NCI-H2227 (cell line): ENCODE measurements at regions not wholly inside any gene's neighbourhood (a gene's known extent, or its start where the extent isn't known, plus 50 kb on each side); places are given as distances from the start of the nearest gene placed in this dataset.
A peak's percentile ranks its signal among the peaks of the same experiment; 100 is the strongest.

Experiments used
- DNase-seq: peaks from one replicate; lab custom pipeline; 2025; ENCODE audit not compliant: unreplicated experiment; lab: John Stamatoyannopoulos, UW

DNA sequence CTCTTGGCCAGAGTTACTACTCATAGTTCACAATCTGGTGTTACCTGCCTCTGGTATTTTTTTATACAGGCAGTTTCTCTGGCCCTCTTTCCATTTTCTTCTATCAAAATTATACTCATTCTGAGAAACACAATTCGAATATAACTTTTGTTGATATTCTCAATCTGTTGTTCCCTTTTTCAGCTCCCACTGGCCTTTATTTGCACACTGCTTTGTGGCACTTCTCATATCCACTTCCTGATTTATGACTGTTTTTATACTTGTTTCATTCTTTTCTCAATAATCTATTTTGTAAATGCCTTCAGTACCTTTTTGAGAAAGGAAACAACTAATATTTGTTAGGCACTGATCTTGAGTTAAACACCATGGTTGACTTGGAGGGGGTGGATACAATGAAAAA, 93.8 kb upstream of the HDAC9 start:
- DNase-seq, result no peak

DNA sequence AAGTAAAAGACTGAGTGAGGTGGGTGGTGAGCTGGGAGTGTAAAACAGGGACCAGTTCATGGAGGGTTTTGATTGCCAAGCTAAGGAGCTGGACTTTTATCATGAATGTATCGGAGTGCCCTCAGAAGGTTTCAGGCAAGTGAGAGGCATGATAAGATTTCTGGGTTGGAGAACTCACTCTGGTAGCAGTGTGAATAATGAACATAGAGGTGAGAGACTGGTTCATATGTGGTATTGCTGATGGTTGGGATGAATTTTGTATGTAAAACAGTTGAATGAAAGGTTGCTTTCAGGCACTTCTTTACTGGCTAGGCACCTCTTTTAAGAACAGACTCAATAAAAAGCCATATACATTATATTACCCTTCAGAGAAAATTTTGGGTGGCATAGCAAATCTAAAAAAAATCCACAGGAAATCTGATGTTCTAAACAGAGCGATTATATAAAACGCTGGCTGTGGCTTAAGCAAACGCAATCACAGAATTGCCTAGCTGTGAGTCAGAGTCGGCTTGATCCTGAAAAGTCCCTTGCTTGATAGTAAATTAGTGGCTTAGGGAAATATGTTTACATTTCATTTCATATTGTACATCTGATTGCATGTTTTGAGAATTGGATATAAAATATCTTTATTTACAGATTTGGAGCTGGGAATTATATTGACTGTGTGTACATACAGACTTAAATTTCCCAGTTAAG, 92.9 kb upstream of the HDAC9 start:
- no peak for DNase-seq

DNA sequence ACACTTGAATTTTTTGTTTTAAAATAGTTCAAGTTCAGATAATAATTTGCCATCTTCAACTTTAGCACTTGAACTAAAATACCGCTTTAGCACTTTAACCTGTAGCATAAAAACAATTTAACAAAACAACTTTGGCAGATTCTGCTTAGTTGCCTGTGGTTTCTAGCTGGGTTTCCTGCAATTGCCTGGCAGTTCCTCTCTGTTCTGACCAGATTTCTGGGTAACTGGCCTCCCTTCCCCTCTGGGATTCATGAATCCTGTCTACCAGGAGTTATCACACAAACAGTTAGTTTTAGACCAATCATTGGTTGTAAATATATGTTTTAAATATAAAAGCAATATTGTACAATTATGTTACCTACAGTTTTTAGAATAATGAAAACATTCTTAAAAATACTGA, 89.8 kb upstream of the HDAC9 start:
- no peak for DNase-seq

DNA sequence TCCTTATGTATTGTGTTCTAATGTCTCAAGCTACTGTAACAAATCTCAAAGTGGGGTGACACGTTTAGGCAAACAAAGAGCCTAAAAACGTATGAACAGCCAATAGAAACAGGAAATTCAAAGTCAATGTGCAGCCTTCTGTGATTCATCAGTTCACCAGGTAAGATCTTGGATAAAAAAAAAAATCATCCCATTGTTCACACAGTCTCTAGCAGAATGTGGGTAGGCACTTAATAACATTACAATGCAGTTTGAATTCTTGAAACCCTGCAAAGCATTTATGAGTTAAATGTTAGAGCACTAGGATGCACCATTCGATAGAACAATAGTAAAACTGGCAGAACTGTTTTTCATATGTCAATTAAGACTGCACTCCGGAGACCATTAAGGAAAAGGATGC, 88.2 kb upstream of the HDAC9 start:
- no peak for DNase-seq

DNA sequence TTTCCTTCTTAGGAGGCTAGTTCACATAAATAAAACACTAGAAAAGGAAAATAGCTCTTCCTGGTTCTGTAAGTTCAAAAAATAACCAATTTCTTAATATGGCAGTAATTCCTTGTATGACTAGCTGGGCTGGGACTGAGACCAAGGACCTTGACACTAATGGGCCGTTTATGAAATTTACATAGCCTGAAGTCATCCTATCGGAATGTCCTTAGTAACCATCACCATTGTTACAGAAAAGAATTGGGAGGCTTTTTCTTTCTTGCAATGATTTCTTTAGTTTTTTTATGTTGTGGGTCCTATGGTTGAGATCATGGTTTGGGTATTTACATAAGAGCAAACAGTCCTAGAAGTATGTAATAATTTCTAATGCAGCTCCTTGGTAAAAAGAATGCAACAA, 87.1 kb upstream of the HDAC9 start:
- DNase-seq, result no peak

DNA sequence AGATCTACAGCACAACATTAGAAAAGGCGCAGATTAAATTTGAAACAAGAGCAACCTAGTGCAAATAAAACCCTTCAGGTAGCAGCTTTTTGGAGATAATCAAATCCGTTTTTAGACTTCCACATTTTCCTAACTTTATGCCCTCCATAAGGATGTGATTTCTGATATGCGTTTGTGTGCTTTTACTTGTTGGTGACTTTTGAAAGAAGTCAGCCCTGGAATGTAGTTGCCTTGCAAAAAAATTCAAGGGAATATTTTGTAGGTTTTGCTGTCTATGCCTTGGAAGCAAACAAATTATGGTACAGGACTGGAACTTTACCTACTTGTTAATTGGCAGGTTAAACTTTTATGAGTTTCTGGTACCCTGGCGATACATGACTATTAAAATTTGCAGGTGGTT, 86.7 kb upstream of the HDAC9 start:
- DNase-seq, result no peak

DNA sequence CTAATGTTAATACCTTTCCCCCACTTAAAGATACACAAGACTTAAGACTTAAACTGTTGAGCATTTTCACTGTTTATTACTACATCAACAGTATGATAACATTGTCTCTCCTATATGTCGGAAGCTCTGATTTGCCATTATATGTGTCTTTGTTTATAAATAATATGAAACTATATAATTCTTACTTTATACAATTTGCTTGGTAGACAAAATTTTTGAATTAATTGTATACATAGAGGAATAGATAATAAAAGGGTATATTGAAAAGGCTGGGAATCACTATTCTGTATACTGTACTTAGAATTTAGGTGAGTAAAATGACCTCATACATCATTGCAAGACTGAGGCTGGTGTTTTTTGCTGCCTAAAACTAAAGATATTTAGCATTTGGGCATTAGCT, 82.1 kb upstream of the HDAC9 start:
- no peak for DNase-seq

DNA sequence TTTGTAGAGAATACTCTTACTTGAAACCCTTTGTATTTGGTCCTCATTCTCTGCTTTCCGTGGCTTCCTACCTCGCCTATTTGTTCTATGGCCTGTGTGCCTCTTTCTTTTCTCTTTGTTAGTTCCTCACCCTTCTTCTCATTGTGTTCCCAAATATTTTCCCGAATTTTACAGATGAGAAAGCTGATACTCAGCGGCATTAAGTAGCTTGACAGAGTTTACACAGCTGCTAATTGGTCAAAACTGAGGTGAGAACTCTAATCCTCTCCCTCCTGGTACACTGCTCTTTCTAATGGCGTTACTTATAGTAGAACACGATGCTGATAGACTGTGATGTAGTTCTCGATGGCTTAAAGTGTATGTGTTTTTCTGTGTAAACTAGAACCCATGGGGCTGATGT, 80.7 kb upstream of the HDAC9 start:
- no peak for DNase-seq

DNA sequence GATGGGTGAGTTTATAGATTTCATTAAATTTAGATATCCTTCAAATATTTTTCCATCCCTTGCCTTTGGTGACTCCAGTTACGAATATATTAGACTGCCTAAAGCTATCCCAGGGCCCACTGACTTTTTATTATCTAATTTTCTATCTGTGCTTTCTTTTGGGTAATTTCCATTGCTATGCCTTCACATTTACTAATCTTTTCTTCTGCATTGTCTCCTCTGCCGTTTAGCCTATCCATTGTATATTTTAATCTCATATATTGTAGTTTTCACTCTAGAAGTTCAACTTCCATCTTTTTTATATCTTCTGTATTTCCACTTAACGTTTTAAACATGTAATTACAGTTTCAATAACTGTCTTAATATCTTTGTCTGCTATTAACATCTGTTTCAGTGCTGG, 78.6 kb upstream of the HDAC9 start:
- no peak for DNase-seq

DNA sequence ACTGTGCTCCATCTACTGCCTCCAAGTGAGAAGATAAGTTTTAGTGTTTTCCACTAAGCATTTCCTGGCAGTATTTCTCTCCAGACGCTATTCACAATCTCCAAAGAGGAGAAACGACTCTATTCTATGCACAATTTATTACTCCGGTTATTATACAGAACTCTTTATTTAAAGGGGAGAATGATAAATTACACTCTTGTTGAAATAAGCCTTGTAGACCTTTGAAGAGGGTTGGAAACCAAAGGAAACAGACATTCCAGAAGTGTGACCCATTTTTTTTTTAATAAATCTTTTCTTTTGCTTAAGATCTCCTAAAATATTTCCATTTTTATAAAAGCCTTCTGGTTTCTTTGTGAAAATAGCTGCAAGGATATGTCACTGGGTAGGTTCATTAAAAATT, 76.1 kb upstream of the HDAC9 start:
- no peak for DNase-seq

DNA sequence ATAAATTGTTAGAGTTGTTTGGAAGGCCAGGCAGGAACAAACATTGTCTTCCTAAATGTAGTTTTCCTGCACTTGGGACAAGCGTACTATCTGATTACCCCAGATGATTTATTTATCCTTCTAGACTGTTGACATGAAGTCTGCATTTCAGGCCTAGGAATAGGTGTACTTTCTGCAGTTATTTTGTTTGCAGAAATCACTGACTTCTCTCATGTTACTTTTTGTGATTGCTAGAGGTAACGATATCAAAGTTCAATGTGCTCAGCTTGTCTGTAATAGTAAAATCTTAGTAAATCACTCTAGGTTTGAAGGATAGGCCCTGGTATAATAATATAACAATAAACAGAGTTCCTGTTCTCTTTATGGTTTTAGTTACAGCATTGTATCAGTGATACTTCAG, 75.4 kb upstream of the HDAC9 start:
- no peak for DNase-seq

DNA sequence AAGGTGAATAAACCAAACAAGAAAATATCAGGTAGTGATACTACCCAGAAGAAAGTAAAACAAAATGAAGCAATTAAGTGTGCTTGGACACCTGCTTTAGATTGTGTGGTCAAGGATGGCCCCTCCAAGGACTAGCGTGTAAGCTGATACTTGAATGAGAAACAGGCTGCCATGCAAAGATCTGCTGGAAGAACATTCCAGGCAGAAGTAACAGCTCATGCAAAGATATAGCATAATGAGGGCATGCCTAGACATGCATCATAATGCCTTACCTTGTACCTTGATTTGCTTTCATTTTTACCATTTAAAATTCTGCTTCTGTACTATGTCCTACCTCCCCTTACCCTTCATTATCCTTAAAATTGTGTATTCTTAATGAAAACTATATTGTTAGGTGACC, 74.8 kb upstream of the HDAC9 start:
- DNase-seq, result no peak

DNA sequence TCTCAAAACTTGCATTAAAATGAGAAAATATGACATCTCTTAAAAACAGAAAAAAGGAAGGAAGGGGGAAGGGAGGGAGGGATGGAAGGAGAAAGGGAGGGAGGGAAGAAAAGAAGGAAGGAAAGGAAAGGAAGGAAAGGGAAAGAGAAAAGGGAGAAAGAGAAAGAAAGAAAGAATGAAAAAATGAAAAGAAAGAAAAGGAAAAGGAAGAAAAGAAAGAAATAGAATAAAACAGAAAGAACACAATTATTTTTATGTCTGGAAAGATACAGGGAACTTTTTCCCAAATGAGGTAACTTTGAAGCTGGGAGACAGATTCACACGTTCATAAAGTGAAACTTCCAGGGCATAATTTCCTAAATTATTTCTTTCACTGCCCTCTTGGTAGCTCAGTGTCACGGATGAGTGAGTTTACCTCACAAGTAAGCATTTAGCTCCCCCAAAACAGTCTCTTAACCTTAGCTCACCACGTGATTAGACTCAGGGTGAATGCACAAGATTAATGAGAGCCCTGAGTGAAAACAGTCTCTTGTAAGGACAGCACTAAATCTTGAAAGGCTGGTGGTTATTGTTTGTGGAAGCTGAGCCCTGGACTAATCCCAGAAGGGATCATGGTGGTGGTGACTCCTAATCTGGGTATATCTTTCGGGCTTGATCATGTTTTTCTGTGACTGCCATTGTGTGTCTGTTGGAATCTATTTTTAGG, 74.1 kb upstream of the HDAC9 start:
- DNase-seq, result peak; percentile 16

DNA sequence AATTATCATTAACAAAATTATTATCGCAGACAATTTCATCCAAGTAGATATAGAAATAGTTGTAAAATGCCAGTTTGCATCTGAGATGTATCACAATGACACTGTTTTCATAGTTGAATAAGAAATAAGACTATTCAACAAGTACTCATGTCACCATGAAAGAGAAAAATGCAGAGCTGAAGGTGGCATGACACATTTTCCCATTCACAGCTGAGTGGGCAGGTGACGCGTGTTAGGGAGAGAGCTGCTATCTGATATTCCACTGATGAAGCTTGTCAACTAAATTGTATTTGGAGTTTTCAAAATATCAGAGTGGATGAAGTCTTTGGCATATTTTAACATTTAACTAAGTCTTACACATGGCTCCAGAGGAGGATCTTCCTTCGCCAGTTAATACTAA, 70.3 kb upstream of the HDAC9 start:
- DNase-seq, result no peak

DNA sequence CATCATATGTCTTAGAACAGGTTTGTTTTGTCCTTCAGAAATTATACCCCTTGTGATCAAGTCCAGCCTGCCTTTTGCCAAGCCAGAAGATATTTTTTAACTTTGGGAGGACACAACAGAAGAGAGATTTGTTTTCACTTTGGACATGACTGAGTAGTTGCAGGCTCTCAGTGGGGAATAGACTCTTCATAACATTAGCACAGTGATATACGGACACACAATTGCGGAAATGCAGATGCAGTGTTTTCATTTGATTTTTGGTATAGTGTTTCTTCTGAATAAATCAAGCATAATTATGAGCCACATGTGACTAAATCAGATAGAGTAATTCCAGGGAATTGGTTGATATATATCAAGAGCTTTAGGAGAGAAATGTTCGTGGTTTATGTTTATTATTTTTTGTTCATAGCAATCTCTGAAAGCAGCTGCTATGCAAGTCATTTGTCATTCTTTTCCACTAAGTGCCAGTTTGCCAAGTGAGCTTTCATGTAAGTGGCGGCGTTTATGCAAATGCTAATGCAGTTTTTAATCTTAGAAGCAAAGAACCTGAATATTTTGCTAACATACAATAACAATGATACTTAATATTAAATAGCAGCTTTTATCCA, 69.6 kb upstream of the HDAC9 start:
- no peak for DNase-seq

DNA sequence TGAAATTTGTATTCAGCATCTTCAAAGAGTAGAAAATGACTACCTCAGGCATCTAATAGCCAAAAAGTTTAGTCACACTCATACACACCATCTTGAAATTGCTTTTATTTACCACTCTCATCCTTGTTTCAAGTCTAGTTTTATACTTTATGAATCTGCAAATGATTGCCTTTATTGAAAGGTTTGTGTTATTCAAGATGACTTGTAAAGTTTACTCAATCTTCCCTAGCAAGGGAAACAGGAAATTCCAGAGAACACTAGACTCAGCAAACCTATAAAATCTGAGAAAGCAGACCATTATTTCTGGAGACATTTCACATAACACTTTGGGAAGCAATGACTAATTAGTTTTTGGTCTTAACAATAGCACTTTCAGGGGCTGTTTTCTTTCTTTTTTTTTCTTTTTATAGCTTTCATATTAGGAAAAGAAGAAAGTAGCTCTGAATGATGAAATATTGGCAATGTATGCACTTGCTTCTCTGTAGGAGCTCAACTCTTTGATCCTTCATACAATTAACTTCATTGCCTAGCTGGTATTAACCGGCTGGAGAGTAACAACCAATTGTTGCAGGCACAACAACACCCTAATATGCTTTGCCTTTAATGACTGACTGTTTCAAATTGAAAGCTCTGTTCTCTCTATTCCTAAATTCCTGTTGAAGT, 68.9 kb upstream of the HDAC9 start:
- no peak for DNase-seq

DNA sequence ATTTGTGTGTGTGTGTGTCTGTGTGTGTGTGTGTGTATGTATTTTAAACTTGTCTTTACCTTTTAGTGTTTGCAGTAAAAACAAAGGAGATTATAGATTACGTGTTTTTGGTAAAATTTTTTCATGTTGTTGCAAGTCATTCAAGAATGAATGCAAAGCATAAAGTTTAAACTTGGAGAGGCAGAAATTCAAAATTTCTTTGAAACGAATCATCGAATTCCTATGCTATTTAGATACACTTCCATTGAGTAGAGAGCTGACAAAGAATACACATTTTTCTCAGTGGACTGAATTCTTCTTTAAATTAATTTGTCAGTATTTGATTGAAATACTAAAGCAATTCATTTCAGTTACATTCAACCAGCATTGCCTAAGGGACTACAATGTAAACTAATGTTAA, 66.0 kb upstream of the HDAC9 start:
- no peak for DNase-seq

DNA sequence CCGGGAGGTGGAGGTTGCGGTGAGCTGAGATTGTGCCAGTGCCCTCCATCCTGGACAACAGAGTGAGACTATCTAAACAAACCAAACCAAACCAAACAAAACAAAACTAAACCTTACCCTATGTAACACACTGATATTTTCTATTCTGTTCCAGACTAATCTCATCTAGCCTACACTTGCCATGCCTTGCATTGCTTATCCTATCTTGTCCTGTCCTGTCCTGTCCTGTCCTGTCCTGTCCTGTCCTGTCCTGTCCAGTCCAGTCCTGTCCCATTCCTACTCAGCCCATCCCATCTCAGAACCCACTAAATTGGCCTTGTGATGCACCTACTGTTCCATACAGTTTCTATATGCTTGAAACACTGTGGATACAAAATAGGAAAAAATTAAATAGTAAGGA, 64.7 kb upstream of the HDAC9 start:
- no peak for DNase-seq

DNA sequence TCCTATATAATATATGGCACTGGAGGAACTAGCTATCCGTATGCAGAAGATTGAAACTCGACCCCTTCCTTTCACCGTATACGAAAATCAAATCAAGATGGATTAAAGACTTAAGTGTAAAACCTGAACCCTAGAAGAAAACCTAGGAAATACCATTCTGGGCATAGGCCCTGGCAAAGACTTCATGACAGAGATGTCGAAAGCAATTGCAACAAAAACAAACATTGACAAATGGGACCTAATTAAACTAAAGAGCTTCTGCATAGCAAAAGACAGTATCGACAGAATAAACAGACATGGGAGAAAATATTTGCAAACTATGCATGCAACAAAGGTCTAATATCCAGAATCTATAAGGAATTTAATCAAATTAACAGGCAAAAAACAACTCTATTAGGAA, 61.4 kb upstream of the HDAC9 start:
- no peak for DNase-seq

DNA sequence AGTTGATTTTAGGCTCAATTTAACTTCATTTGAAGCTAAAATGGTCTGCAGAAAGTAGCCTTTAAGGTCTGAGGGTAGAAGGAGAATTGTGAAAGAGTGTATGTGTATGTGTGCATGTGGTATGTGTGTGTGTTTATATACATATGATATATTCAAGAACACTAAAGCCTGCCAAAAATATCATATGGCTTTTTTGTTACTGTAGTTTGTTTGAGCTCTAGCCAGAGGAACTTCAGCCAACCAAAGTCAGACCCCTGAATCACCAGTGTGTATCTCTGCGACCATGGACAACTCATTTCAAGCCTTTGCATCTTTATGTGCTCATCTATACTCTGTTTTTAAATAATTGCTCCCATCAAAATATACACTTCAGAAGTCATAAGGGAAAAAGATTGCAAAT, 58.4 kb upstream of the HDAC9 start:
- DNase-seq, result no peak

DNA sequence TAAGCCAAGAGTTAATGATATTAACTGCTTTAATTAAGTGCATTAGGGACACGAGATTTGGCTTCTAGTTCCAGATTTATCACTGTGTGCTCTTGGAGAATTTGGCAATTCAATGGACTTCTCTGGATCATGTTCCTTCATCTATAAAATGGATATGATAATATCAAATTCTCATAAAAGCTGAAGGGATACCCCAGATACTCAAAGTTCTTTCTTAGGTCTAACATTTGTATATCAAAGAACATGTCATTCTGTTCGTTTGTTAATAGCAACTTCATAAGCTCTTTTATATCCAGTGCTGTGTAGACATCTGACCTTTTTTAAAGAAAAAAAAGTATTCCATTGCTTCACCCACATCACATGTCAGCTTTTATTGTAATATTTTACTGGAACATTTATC, 54.6 kb upstream of the HDAC9 start:
- no peak for DNase-seq

DNA sequence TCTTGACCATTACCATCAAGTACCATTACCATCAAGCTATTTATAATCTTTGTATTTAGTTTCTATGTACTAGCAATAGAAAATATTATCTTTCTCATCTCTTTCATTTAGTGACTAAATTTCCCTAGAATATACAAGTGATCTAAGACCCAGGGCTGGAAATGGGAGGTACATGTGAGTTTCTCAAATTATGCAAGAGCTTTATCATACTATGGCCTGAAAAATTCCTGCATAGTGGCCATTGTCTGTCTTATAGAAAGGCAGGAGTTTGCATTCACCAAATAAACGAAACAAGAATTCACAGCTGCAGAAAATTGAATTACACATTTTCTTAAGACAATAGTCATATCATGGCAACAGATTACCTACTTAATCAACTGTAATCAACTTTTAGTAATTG, 50.7 kb upstream of the HDAC9 start:
- DNase-seq, result no peak
